ENCODE measurements at regions not wholly inside any gene's neighbourhood (a gene's known extent, or its start where the extent isn't known, plus 50 kb on each side); places are given as distances from the start of the nearest gene placed in this dataset.
"Not testable (repeated sequence)": the region's sequence is repeated elsewhere in the genome, so short reads cannot be mapped to it uniquely, and the experiment has no call there.

GRCh38 chr12:30320561-30320960 lies 375.1 kb downstream of the IPO8 start:
- Histone ChIP-seq H3K4me3 (ENCODE audit: low read depth, low read length) (no peak overlapping the region), H3K36me3 (ENCODE audit: control insufficient read depth, insufficient read depth, low read length) (no peaks in the 10 kb centered on the region), H3K4me1 (ENCODE audit: control insufficient read depth, insufficient read depth, low read length) (no peaks in the 10 kb centered on the region), H3K9me3 (ENCODE audit: control insufficient read depth, insufficient read depth, low read length) (no peaks in the 10 kb centered on the region), H3K27me3 (ENCODE audit: control insufficient read depth, insufficient read depth, low read length) (no peaks in the 10 kb centered on the region), H3K9ac (ENCODE audit: low read depth, low read length) (no peak overlapping the region)

- Histone ChIP-seq H3K4me1 (ENCODE audit: control insufficient read depth, insufficient read depth, low read length) (no peaks in the 10 kb centered on the region), H3K4me3 (ENCODE audit: low read depth, low read length) (no peak overlapping the region), H3K9me3 (ENCODE audit: control insufficient read depth, insufficient read depth, low read length) (no peaks in the 10 kb centered on the region), H3K36me3 (ENCODE audit: control insufficient read depth, insufficient read depth, low read length) (no peaks in the 10 kb centered on the region), H3K27me3 (ENCODE audit: control insufficient read depth, insufficient read depth, low read length) (no peaks in the 10 kb centered on the region), H3K9ac (ENCODE audit: low read depth, low read length) (no peak overlapping the region)
Measured at GRCh38 chr12:30314506-30315100, 381.1 kb downstream of the IPO8 start.

- H3K9me3 ChIP-seq (ENCODE audit: control insufficient read depth, insufficient read depth, low read length), result no peaks in the 10 kb centered on the region
- no peak overlapping the region for H3K9ac ChIP-seq (ENCODE audit: low read depth, low read length)
Measured at GRCh38 chr12:30308010-30308717, 387.5 kb downstream of the IPO8 start.

GRCh38 chr12:30304528-30304927 lies 391.1 kb downstream of the IPO8 start:
- no peaks in the 10 kb centered on the region for H3K9me3 ChIP-seq (ENCODE audit: control insufficient read depth, insufficient read depth, low read length)
- no peaks in the 10 kb centered on the region for H3K36me3 ChIP-seq (ENCODE audit: control insufficient read depth, insufficient read depth, low read length)
- no peak overlapping the region for H3K9ac ChIP-seq (ENCODE audit: low read depth, low read length)
- no peaks in the 10 kb centered on the region for H3K4me1 ChIP-seq (ENCODE audit: control insufficient read depth, insufficient read depth, low read length)
- no peaks in the 10 kb centered on the region for H3K27me3 ChIP-seq (ENCODE audit: control insufficient read depth, insufficient read depth, low read length)
- no peak overlapping the region for H3K4me3 ChIP-seq (ENCODE audit: low read depth, low read length)

More at GRCh38 chr12:30308010-30308717, 387.5 kb downstream of the IPO8 start:
- H3K36me3 ChIP-seq (ENCODE audit: control insufficient read depth, insufficient read depth, low read length), result no peaks in the 10 kb centered on the region
- H3K4me3 ChIP-seq (ENCODE audit: low read depth, low read length), result no peak overlapping the region
- H3K27me3 ChIP-seq (ENCODE audit: control insufficient read depth, insufficient read depth, low read length), result no peaks in the 10 kb centered on the region
- H3K4me1 ChIP-seq (ENCODE audit: control insufficient read depth, insufficient read depth, low read length), result no peaks in the 10 kb centered on the region

GRCh38 chr12:30301291-30301690 lies 394.4 kb downstream of the IPO8 start:
- Histone ChIP-seq H3K9ac (ENCODE audit: low read depth, low read length) (no peak overlapping the region), H3K4me1 (ENCODE audit: control insufficient read depth, insufficient read depth, low read length) (no peaks in the 10 kb centered on the region), H3K36me3 (ENCODE audit: control insufficient read depth, insufficient read depth, low read length) (no peaks in the 10 kb centered on the region), H3K27me3 (ENCODE audit: control insufficient read depth, insufficient read depth, low read length) (no peaks in the 10 kb centered on the region), H3K4me3 (ENCODE audit: low read depth, low read length) (no peak overlapping the region), H3K9me3 (ENCODE audit: control insufficient read depth, insufficient read depth, low read length) (no peaks in the 10 kb centered on the region)

- H3K9ac ChIP-seq (ENCODE audit: low read depth, low read length), result no peak overlapping the region
- H3K36me3 ChIP-seq (ENCODE audit: control insufficient read depth, insufficient read depth, low read length), result no peaks in the 10 kb centered on the region
- H3K9me3 ChIP-seq (ENCODE audit: control insufficient read depth, insufficient read depth, low read length), result no peaks in the 10 kb centered on the region
- no peaks in the 10 kb centered on the region for H3K27me3 ChIP-seq (ENCODE audit: control insufficient read depth, insufficient read depth, low read length)
- no peak overlapping the region for H3K4me3 ChIP-seq (ENCODE audit: low read depth, low read length)
- no peaks in the 10 kb centered on the region for H3K4me1 ChIP-seq (ENCODE audit: control insufficient read depth, insufficient read depth, low read length)
Measured at GRCh38 chr12:30296486-30296885, 399.2 kb downstream of the IPO8 start.

- no peak overlapping the region for H3K9ac ChIP-seq (ENCODE audit: low read depth, low read length)
- no peaks in the 10 kb centered on the region for H3K4me1 ChIP-seq (ENCODE audit: control insufficient read depth, insufficient read depth, low read length)
- H3K27me3 ChIP-seq (ENCODE audit: control insufficient read depth, insufficient read depth, low read length), result no peaks in the 10 kb centered on the region
- H3K4me3 ChIP-seq (ENCODE audit: low read depth, low read length), result no peak overlapping the region
- H3K9me3 ChIP-seq (ENCODE audit: control insufficient read depth, insufficient read depth, low read length), result no peaks in the 10 kb centered on the region
- no peaks in the 10 kb centered on the region for H3K36me3 ChIP-seq (ENCODE audit: control insufficient read depth, insufficient read depth, low read length)
Measured at GRCh38 chr12:30286345-30286926, 409.2 kb downstream of the IPO8 start.

- Histone ChIP-seq H3K9ac (ENCODE audit: low read depth, low read length) (no peak overlapping the region), H3K9me3 (ENCODE audit: control insufficient read depth, insufficient read depth, low read length) (no peaks in the 10 kb centered on the region), H3K27me3 (ENCODE audit: control insufficient read depth, insufficient read depth, low read length) (no peaks in the 10 kb centered on the region), H3K4me3 (ENCODE audit: low read depth, low read length) (no peak overlapping the region), H3K4me1 (ENCODE audit: control insufficient read depth, insufficient read depth, low read length) (no peaks in the 10 kb centered on the region), H3K36me3 (ENCODE audit: control insufficient read depth, insufficient read depth, low read length) (no peaks in the 10 kb centered on the region)
Measured at GRCh38 chr12:30278401-30278800, 417.3 kb downstream of the IPO8 start.

- not testable (repeated sequence) for H3K4me3 ChIP-seq (ENCODE audit: low read depth, low read length); H3K9me3 ChIP-seq (ENCODE audit: control insufficient read depth, insufficient read depth, low read length); H3K36me3 ChIP-seq (ENCODE audit: control insufficient read depth, insufficient read depth, low read length); H3K4me1 ChIP-seq (ENCODE audit: control insufficient read depth, insufficient read depth, low read length); H3K9ac ChIP-seq (ENCODE audit: low read depth, low read length); H3K27me3 ChIP-seq (ENCODE audit: control insufficient read depth, insufficient read depth, low read length)
Measured at GRCh38 chr12:30272515-30272914, 423.2 kb downstream of the IPO8 start.

GRCh38 chr12:30269496-30269895 lies 426.2 kb downstream of the IPO8 start:
- Histone ChIP-seq H3K27me3 (ENCODE audit: control insufficient read depth, insufficient read depth, low read length) (no peaks in the 10 kb centered on the region), H3K4me3 (ENCODE audit: low read depth, low read length) (no peak overlapping the region), H3K4me1 (ENCODE audit: control insufficient read depth, insufficient read depth, low read length) (no peaks in the 10 kb centered on the region), H3K36me3 (ENCODE audit: control insufficient read depth, insufficient read depth, low read length) (peaks cover 2% of the 10 kb centered on the region), H3K9ac (ENCODE audit: low read depth, low read length) (no peak overlapping the region), H3K9me3 (ENCODE audit: control insufficient read depth, insufficient read depth, low read length) (peaks cover 4% of the 10 kb centered on the region)

- H3K4me1 ChIP-seq (ENCODE audit: control insufficient read depth, insufficient read depth, low read length), result no peaks in the 10 kb centered on the region
- peaks cover 4% of the 10 kb centered on the region for H3K9me3 ChIP-seq (ENCODE audit: control insufficient read depth, insufficient read depth, low read length)
- no peaks in the 10 kb centered on the region for H3K27me3 ChIP-seq (ENCODE audit: control insufficient read depth, insufficient read depth, low read length)
- H3K4me3 ChIP-seq (ENCODE audit: low read depth, low read length), result no peak overlapping the region
- H3K9ac ChIP-seq (ENCODE audit: low read depth, low read length), result no peak overlapping the region
- peaks cover 2% of the 10 kb centered on the region for H3K36me3 ChIP-seq (ENCODE audit: control insufficient read depth, insufficient read depth, low read length)
Measured at GRCh38 chr12:30268041-30268440, 427.6 kb downstream of the IPO8 start.

GRCh38 chr12:30263434-30263833 lies 432.2 kb downstream of the IPO8 start:
- H3K4me3 ChIP-seq (ENCODE audit: low read depth, low read length), result no peak overlapping the region
- no peaks in the 10 kb centered on the region for H3K4me1 ChIP-seq (ENCODE audit: control insufficient read depth, insufficient read depth, low read length)
- no peaks in the 10 kb centered on the region for H3K27me3 ChIP-seq (ENCODE audit: control insufficient read depth, insufficient read depth, low read length)
- H3K9ac ChIP-seq (ENCODE audit: low read depth, low read length), result no peak overlapping the region
- H3K9me3 ChIP-seq (ENCODE audit: control insufficient read depth, insufficient read depth, low read length), result no peaks in the 10 kb centered on the region
- H3K36me3 ChIP-seq (ENCODE audit: control insufficient read depth, insufficient read depth, low read length), result no peaks in the 10 kb centered on the region

Data from iPS-15b (cell line).